Bronchial epithelial cell (primary cell): ENCODE measurements at regions not wholly inside any gene's neighbourhood (a gene's known extent, or its start where the extent isn't known, plus 50 kb on each side); places are given as distances from the start of the nearest gene placed in this dataset.

Source experiments
- DNase-seq: peaks from one replicate; pipeline ENCODE4 v3.0.0-alpha.2; 2010; ENCODE audit warnings: low read depth
- FAIRE-seq: peaks from 2 replicates; lab custom pipeline; 2011; peaks lifted over from hg19 to GRCh38; lab: Jason Lieb, UNC
- H3K27me3 ChIP-seq: 2 replicates; pipeline ENCODE4 v1.5.1; 2011; ENCODE audit warnings: low read length; ENCODE audit not compliant: control insufficient read depth, insufficient read depth
- H3K36me3 ChIP-seq: 2 replicates; pipeline ENCODE4 v1.5.1; 2011; ENCODE audit warnings: low read length; ENCODE audit not compliant: control insufficient read depth, insufficient read depth
- H3K4me3 ChIP-seq: 2 replicates; pipeline ENCODE4 v1.5.1; 2011; ENCODE audit warnings: mild to moderate bottlenecking, low read depth, low read length, control low read depth
- TF ChIP-seq, protein P1 (sequence below): IDR thresholded peaks from 2 replicates; pipeline ENCODE4 v1.5.1; 2011; ENCODE audit warnings: mild to moderate bottlenecking, moderate library complexity, low read length, control low read depth, inconsistent platforms; ENCODE audit not compliant: insufficient read depth, severe bottlenecking

DNA sequence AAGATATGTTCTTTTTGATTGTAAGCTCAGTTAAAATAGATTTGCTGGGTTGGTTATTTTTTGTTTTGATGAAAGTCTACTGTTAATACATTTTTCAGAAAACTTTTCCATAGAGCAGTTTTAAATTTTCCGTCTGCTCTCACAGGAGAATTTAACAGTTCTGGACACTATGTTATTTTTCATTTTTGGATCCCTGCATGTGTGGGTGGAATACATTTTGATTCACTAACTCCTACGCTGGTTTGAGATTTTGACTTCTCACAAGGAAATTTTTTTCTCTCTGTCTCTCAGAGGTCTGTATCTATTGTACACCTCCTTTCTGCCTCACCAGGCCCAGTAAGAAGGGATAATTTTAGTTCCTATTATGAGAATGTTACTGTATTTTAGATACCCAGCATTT is 502.4 kb downstream of the CDH10 start:
- no peaks in the 10 kb centered on the region for H3K36me3 ChIP-seq
- no peak overlapping the region for H3K4me3 ChIP-seq
- TF ChIP-seq, protein P1, sequence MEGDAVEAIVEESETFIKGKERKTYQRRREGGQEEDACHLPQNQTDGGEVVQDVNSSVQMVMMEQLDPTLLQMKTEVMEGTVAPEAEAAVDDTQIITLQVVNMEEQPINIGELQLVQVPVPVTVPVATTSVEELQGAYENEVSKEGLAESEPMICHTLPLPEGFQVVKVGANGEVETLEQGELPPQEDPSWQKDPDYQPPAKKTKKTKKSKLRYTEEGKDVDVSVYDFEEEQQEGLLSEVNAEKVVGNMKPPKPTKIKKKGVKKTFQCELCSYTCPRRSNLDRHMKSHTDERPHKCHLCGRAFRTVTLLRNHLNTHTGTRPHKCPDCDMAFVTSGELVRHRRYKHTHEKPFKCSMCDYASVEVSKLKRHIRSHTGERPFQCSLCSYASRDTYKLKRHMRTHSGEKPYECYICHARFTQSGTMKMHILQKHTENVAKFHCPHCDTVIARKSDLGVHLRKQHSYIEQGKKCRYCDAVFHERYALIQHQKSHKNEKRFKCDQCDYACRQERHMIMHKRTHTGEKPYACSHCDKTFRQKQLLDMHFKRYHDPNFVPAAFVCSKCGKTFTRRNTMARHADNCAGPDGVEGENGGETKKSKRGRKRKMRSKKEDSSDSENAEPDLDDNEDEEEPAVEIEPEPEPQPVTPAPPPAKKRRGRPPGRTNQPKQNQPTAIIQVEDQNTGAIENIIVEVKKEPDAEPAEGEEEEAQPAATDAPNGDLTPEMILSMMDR, result no peak
- FAIRE-seq, result no peak
- DNase-seq, result no peak
- no peaks in the 10 kb centered on the region for H3K27me3 ChIP-seq

DNA sequence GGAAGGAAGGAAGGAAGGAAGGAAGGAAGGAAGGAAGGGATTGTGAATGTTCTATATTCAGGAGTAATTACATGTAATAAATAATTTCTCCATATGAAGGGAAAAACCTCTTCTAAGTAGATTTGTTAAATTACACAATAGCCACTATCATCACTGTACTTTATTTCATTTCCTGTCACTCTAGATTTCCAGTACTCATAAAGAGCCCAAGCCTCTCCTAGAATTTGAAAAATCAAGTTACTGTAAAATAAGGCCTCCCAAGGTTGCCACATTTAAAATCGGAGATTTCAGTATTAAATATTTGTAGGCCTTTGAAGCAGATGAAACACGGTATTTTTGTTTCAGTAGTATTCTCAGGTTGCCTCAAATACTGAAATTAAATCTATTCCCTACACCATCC is 499.0 kb downstream of the CDH10 start:
- FAIRE-seq (no peak), DNase-seq (no peak)
- no peaks in the 10 kb centered on the region for H3K36me3 ChIP-seq
- no peaks in the 10 kb centered on the region for H3K27me3 ChIP-seq
- H3K4me3 ChIP-seq, result no peak overlapping the region
- TF ChIP-seq, protein P1, result no peak

DNA sequence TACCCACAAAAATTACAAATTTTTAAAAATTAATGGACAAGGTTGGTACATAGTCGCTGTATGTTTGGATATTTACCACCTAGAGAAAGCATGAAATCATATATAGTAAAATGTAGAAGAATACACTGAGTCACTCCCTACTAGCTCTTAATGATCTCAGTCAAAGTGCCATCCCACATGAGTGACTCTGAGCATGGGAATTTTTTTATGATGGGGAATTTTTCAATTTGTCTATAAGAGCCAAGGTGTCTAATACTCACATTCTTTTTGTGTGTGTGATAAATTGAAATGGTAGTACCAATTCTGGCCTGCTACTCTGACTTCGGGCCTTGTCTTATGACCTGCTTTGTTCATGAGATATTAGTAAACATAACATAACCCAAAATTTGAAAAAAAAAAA is 483.2 kb downstream of the CDH10 start:
- Histone ChIP-seq H3K4me3 (no peak overlapping the region), H3K27me3 (no peaks in the 10 kb centered on the region), H3K36me3 (no peaks in the 10 kb centered on the region)
- DNase-seq (peak; percentile 26), FAIRE-seq (no peak)
- TF ChIP-seq, protein P1, result no peak

DNA sequence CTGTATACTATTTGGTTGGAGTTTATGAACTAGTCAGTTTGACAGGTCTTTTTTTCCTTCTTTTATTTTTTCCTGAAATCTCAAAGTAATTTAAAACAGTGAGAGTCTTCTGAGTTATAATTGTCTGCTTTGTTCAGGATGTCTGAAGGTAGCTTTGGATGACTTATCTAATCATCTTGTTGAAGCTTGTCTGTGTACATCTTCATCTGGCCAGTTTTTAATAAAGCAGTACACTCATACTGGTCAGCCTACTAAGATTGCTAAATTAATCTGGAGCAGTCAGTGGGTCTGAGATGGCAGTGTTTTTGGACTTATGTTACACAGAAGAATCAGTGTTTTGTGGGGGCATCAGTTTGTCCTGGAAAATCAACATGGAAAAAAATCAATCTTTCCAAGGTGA is 482.4 kb downstream of the CDH10 start:
- no peak for FAIRE-seq
- Histone ChIP-seq H3K27me3 (no peaks in the 10 kb centered on the region), H3K4me3 (no peak overlapping the region), H3K36me3 (no peaks in the 10 kb centered on the region)
- TF ChIP-seq, protein P1, result no peak
- DNase-seq, result peak; percentile 18

DNA sequence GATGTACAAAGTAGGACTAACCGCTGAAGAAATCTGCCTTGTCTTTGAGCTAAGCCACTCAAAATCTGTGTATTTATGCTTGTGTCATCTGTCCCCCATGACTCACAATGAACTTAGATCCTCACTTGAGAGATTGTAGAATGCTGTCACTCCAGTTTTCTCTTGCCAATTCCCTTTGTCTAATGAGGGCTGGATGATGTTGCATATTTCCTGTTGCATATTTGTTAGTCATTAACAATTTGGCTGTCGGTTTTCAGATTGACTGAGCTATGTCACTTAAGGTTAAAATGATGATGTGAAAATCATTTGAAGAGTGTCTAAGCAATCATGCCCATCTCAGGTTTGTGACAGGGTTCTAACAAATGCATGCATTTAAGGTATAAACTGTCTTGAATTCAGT is 481.7 kb downstream of the CDH10 start:
- Histone ChIP-seq H3K27me3 (no peaks in the 10 kb centered on the region), H3K36me3 (no peaks in the 10 kb centered on the region), H3K4me3 (no peak overlapping the region)
- FAIRE-seq (no peak), DNase-seq (peak; percentile 48)
- TF ChIP-seq, protein P1, result no peak

DNA sequence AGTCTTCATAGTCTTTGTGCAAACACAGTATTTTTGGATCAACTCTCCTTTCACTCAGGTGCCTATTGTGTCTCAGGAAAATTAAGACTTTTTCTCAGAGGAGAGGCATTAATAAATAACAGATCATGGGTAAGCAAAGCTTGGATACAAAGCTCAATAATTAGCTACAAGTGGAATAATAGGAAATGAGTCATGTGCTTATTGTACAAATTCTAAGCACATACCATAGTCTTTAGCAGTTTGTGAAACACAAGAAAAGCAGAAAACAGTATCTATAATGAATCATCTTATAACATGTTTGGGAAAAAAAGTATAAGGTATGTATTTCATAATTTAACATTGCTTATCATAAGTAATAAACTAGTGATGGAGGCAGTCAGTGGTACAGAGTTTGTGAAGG is 477.0 kb downstream of the CDH10 start:
- H3K27me3 ChIP-seq, result no peaks in the 10 kb centered on the region
- H3K4me3 ChIP-seq, result no peak overlapping the region
- H3K36me3 ChIP-seq, result no peaks in the 10 kb centered on the region
- TF ChIP-seq, protein P1, result no peak
- no peak for FAIRE-seq
- peak; percentile 9 for DNase-seq
